ENCODE measurements at regions not wholly inside any gene's neighbourhood (a gene's known extent, or its start where the extent isn't known, plus 50 kb on each side); places are given as distances from the start of the nearest gene placed in this dataset.

DNA sequence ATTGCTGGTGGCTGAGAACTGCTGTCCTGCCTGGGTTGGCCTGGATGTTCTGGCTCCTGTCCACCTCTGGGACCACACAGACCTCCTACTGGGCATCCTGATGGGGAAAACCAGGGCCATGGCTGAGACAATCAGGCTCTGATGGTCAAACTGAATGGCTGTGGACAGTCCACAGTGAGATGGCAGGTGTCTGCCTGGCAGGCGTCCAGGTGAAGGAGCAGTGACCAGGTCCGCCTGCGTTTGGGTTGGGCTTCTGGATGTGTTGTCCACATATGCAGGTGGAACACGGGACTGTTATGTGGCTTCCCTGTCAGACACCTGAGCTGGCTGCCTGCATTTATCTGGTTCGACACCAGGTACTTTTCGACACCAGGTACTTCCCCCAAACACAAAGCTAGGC is 241.7 kb downstream of the BUB3 start:
- ATAC-seq, result no peak
- TF ChIP-seq ZNF8 (CRISPR knock-in tag; IDR thresholded peaks at IDR 0.05), result no peak
- TF ChIP-seq ZC3H10 (CRISPR knock-in tag; IDR thresholded peaks at IDR 0.05), result no peak
- TF ChIP-seq ESRRG (CRISPR knock-in tag; IDR thresholded peaks at IDR 0.05), result no peak
- TF ChIP-seq GLIS3 (CRISPR knock-in tag; IDR thresholded peaks at IDR 0.05), result no peak
- no peak for TF ChIP-seq ARNTL (CRISPR knock-in tag; IDR thresholded peaks at IDR 0.05; ENCODE audit: borderline replicate concordance, low read depth)
- TF ChIP-seq SNAI2 (CRISPR knock-in tag; IDR thresholded peaks at IDR 0.05), result no peak
- no peak for TF ChIP-seq PPARA (CRISPR knock-in tag; IDR thresholded peaks at IDR 0.05; ENCODE audit: borderline replicate concordance)
- no peak for TF ChIP-seq TOX (CRISPR knock-in tag; IDR thresholded peaks at IDR 0.05; ENCODE audit: borderline replicate concordance)
- TF ChIP-seq ZNF70 (CRISPR knock-in tag; IDR thresholded peaks at IDR 0.05), result no peak
- no peak for TF ChIP-seq CSDC2 (CRISPR knock-in tag; IDR thresholded peaks at IDR 0.05)
- no peak for TF ChIP-seq BACH2 (CRISPR knock-in tag; IDR thresholded peaks at IDR 0.05; ENCODE audit: borderline replicate concordance)

DNA sequence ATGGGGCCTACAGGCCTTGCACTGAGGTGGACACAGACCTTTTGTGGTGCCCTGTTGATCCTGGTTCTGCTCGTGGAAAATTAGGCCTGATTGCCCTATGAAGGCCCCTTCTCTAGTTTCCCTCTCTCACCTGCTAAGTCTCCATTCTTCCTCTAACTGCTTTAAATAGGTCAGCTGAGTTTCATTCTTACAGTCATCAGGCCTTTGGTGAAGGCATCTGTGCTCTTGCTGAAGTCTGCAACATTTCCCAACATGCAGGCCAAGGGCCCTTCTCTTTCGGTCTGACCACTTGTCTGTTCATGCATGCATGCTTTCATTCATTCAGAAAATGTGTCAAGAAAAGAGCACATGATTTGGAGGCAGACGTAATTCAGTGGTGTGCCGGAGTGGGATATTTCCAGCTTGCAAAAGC is 244.0 kb downstream of the BUB3 start:
- TF ChIP-seq CSDC2 (CRISPR knock-in tag; IDR thresholded peaks at IDR 0.05), result no peak
- TF ChIP-seq SNAI2 (CRISPR knock-in tag; IDR thresholded peaks at IDR 0.05), result no peak
- TF ChIP-seq ARNTL (CRISPR knock-in tag; IDR thresholded peaks at IDR 0.05; ENCODE audit: borderline replicate concordance, low read depth), result no peak
- TF ChIP-seq TOX (CRISPR knock-in tag; IDR thresholded peaks at IDR 0.05; ENCODE audit: borderline replicate concordance), result no peak
- no peak for TF ChIP-seq GLIS3 (CRISPR knock-in tag; IDR thresholded peaks at IDR 0.05)
- TF ChIP-seq, protein P1, sequence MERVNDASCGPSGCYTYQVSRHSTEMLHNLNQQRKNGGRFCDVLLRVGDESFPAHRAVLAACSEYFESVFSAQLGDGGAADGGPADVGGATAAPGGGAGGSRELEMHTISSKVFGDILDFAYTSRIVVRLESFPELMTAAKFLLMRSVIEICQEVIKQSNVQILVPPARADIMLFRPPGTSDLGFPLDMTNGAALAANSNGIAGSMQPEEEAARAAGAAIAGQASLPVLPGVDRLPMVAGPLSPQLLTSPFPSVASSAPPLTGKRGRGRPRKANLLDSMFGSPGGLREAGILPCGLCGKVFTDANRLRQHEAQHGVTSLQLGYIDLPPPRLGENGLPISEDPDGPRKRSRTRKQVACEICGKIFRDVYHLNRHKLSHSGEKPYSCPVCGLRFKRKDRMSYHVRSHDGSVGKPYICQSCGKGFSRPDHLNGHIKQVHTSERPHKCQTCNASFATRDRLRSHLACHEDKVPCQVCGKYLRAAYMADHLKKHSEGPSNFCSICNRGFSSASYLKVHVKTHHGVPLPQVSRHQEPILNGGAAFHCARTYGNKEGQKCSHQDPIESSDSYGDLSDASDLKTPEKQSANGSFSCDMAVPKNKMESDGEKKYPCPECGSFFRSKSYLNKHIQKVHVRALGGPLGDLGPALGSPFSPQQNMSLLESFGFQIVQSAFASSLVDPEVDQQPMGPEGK (CRISPR knock-in tag; IDR thresholded peaks at IDR 0.05; ENCODE audit: borderline replicate concordance), result no peak
- no peak for TF ChIP-seq ZNF565 (CRISPR knock-in tag; conservative IDR thresholded peaks at IDR 0.05; ENCODE audit: low read depth)
- TF ChIP-seq, protein P2, sequence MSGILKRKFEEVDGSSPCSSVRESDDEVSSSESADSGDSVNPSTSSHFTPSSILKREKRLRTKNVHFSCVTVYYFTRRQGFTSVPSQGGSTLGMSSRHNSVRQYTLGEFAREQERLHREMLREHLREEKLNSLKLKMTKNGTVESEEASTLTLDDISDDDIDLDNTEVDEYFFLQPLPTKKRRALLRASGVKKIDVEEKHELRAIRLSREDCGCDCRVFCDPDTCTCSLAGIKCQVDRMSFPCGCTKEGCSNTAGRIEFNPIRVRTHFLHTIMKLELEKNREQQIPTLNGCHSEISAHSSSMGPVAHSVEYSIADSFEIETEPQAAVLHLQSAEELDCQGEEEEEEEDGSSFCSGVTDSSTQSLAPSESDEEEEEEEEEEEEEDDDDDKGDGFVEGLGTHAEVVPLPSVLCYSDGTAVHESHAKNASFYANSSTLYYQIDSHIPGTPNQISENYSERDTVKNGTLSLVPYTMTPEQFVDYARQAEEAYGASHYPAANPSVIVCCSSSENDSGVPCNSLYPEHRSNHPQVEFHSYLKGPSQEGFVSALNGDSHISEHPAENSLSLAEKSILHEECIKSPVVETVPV (CRISPR knock-in tag; IDR thresholded peaks at IDR 0.05), result no peak
- TF ChIP-seq, protein P3, sequence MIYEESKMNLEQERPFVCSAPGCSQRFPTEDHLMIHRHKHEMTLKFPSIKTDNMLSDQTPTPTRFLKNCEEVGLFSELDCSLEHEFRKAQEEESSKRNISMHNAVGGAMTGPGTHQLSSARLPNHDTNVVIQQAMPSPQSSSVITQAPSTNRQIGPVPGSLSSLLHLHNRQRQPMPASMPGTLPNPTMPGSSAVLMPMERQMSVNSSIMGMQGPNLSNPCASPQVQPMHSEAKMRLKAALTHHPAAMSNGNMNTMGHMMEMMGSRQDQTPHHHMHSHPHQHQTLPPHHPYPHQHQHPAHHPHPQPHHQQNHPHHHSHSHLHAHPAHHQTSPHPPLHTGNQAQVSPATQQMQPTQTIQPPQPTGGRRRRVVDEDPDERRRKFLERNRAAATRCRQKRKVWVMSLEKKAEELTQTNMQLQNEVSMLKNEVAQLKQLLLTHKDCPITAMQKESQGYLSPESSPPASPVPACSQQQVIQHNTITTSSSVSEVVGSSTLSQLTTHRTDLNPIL (CRISPR knock-in tag; IDR thresholded peaks at IDR 0.05; ENCODE audit: low read depth), result no peak
- TF ChIP-seq, protein P4, sequence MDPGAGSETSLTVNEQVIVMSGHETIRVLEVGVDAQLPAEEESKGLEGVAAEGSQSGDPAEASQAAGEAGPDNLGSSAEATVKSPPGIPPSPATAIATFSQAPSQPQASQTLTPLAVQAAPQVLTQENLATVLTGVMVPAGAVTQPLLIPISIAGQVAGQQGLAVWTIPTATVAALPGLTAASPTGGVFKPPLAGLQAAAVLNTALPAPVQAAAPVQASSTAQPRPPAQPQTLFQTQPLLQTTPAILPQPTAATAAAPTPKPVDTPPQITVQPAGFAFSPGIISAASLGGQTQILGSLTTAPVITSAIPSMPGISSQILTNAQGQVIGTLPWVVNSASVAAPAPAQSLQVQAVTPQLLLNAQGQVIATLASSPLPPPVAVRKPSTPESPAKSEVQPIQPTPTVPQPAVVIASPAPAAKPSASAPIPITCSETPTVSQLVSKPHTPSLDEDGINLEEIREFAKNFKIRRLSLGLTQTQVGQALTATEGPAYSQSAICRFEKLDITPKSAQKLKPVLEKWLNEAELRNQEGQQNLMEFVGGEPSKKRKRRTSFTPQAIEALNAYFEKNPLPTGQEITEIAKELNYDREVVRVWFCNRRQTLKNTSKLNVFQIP (CRISPR knock-in tag; IDR thresholded peaks at IDR 0.05; ENCODE audit: borderline replicate concordance, low read depth), result no peak
- TF ChIP-seq ZFP3 (CRISPR knock-in tag; IDR thresholded peaks at IDR 0.05), result no peak
- no peak for TF ChIP-seq OSR1 (CRISPR knock-in tag; IDR thresholded peaks at IDR 0.05)
- no peak for TF ChIP-seq RARB (CRISPR knock-in tag; IDR thresholded peaks at IDR 0.05)
- no peak for ATAC-seq

DNA sequence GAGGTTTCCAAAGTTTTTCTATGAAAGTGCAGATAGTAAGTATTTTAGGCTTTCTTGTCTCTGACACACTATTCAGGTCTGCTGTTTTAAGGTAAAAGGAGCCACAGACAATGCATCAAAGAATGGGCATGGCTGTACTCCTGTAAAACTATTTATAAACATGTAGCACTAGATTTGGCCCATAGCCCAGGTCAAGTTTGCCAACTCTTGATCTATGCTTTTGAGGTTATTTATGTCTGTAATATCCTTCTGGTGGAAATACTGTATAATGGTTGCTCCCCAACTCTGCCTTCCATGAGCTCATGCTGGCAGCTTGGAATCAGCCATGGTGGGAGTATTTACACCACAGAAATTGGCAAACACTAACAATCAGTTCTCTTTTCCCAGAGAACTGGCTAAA is 244.6 kb downstream of the BUB3 start:
- TF ChIP-seq, protein P3 (CRISPR knock-in tag; IDR thresholded peaks at IDR 0.05; ENCODE audit: low read depth), result no peak
- TF ChIP-seq ZNF8 (CRISPR knock-in tag; IDR thresholded peaks at IDR 0.05) (no peak), ISL1 (CRISPR knock-in tag; IDR thresholded peaks at IDR 0.05) (no peak), SNAI2 (CRISPR knock-in tag; IDR thresholded peaks at IDR 0.05) (no peak), TOX (CRISPR knock-in tag; IDR thresholded peaks at IDR 0.05; ENCODE audit: borderline replicate concordance) (no peak), ZNF565 (CRISPR knock-in tag; conservative IDR thresholded peaks at IDR 0.05; ENCODE audit: low read depth) (no peak), BACH2 (CRISPR knock-in tag; IDR thresholded peaks at IDR 0.05; ENCODE audit: borderline replicate concordance) (no peak), RARB (CRISPR knock-in tag; IDR thresholded peaks at IDR 0.05) (no peak), ESRRG (CRISPR knock-in tag; IDR thresholded peaks at IDR 0.05) (no peak)
- no peak for ATAC-seq

DNA sequence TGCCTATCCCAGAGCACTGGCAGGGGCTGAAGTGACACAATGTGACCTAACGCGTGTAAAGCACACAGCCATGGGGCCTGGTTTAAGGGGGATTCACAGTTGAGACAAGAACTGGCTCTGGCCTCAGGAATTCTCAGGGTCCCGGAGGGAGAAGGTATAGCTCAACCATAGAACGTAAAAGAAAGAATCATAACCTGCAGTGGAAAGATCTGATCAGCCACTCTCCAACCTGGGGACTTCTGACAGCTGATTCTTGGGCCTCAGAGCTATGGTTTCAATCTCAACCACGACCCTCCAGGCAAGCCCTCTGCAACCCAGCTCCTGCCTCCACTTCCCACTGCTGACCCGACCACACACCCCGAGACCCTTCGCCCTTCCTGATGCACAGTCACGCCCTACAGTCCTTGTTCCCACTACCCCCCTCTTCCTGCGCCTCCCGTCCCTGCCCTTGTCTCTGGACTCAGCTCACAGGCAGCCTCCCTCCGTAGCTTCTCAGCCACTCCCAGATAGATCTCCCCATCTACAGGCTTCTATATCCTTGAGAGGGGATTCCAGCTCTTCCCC is 245.2 kb downstream of the BUB3 start:
- ATAC-seq, result no peak
- TF ChIP-seq PPARA (CRISPR knock-in tag; IDR thresholded peaks at IDR 0.05; ENCODE audit: borderline replicate concordance) (no peak), ISL1 (CRISPR knock-in tag; IDR thresholded peaks at IDR 0.05) (no peak), OSR1 (CRISPR knock-in tag; IDR thresholded peaks at IDR 0.05) (no peak), ZFP3 (CRISPR knock-in tag; IDR thresholded peaks at IDR 0.05) (no peak), ZNF8 (CRISPR knock-in tag; IDR thresholded peaks at IDR 0.05) (no peak), RARB (CRISPR knock-in tag; IDR thresholded peaks at IDR 0.05) (no peak)
- TF ChIP-seq, protein P5, sequence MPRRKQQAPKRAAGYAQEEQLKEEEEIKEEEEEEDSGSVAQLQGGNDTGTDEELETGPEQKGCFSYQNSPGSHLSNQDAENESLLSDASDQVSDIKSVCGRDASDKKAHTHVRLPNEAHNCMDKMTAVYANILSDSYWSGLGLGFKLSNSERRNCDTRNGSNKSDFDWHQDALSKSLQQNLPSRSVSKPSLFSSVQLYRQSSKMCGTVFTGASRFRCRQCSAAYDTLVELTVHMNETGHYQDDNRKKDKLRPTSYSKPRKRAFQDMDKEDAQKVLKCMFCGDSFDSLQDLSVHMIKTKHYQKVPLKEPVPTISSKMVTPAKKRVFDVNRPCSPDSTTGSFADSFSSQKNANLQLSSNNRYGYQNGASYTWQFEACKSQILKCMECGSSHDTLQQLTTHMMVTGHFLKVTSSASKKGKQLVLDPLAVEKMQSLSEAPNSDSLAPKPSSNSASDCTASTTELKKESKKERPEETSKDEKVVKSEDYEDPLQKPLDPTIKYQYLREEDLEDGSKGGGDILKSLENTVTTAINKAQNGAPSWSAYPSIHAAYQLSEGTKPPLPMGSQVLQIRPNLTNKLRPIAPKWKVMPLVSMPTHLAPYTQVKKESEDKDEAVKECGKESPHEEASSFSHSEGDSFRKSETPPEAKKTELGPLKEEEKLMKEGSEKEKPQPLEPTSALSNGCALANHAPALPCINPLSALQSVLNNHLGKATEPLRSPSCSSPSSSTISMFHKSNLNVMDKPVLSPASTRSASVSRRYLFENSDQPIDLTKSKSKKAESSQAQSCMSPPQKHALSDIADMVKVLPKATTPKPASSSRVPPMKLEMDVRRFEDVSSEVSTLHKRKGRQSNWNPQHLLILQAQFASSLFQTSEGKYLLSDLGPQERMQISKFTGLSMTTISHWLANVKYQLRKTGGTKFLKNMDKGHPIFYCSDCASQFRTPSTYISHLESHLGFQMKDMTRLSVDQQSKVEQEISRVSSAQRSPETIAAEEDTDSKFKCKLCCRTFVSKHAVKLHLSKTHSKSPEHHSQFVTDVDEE (CRISPR knock-in tag; IDR thresholded peaks at IDR 0.05), result no peak
- TF ChIP-seq, protein P4 (CRISPR knock-in tag; IDR thresholded peaks at IDR 0.05; ENCODE audit: borderline replicate concordance, low read depth), result no peak

All from SK-N-SH treated with all-trans-retinoic acid at 6 μM for 48 hours (cell line).